ENCODE measurements at regions not wholly inside any gene's neighbourhood (a gene's known extent, or its start where the extent isn't known, plus 50 kb on each side); places are given as distances from the start of the nearest gene placed in this dataset.

GRCh38 chr4:35836596-35836995, 407.7 kb downstream of the ARAP2 start:
- DNase-seq (ENCODE audit: low read depth, low spot score): no peak
- in situ Hi-C loops (cut with HindIII; ENCODE audit: low sequenced_read_pairs): no loop called here
- no peak overlapping the region for H3K4me3 ChIP-seq (ENCODE audit: low read depth, low read length)
- TF ChIP-seq CTCF (IDR thresholded peaks at IDR 0.05; ENCODE audit: low read depth, low read length): no peak

GRCh38 chr4:35867057-35867456, 377.3 kb downstream of the ARAP2 start:
- no peak for TF ChIP-seq CTCF (IDR thresholded peaks at IDR 0.05; ENCODE audit: low read depth, low read length)
- in situ Hi-C loops (cut with HindIII; ENCODE audit: low sequenced_read_pairs): no loop called here
- peak; percentile 1 for DNase-seq (ENCODE audit: low read depth, low spot score)
- no peak overlapping the region for H3K4me3 ChIP-seq (ENCODE audit: low read depth, low read length)

DNA sequence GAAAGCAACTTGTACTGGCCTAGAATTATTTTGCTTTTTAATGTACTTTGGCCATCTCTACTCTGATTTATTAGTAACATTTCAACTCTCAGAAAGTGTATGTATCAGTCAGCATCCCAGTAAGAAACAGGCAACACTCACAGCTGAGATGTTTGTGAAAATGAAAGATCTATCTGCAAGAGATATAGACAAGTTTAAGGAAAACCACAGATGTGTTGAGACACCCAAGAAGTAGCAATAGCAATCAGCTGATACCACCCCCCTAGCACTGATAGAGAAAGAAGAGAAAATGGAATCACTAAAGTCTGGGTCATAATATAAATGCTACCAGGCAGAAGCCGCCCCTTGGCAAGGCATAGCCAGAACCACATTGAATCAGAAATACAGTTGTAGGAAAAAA, 372.0 kb downstream of the ARAP2 start:
- no peak for TF ChIP-seq CTCF (IDR thresholded peaks at IDR 0.05; ENCODE audit: low read depth, low read length)
- DNase-seq (ENCODE audit: low read depth, low spot score): no peak
- in situ Hi-C loops (cut with HindIII; ENCODE audit: low sequenced_read_pairs): no loop called here
- no peak overlapping the region for H3K4me3 ChIP-seq (ENCODE audit: low read depth, low read length)

DNA sequence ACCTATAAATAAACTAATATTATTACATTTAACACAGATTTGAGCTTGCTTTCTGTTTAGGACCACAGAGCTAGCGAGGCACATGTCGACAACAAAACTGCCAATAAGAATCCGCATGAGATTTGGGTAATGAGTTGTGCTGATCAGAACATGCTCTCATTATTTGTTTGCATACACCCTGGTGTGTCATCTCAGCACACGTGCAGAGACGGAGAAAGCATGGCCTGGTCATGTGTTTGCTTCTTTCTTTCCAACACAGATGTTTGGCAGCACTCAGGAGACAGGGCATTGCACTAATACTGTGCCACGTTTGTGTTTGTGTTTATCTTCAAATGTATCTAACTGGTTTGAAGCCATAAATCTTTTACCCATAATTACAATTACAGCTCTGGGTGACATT, 364.8 kb downstream of the ARAP2 start:
- TF ChIP-seq CTCF (IDR thresholded peaks at IDR 0.05; ENCODE audit: low read depth, low read length): no peak
- H3K4me3 ChIP-seq (ENCODE audit: low read depth, low read length): no peak overlapping the region
- in situ Hi-C loops (cut with HindIII; ENCODE audit: low sequenced_read_pairs): no loop called here
- DNase-seq (ENCODE audit: low read depth, low spot score): no peak

DNA sequence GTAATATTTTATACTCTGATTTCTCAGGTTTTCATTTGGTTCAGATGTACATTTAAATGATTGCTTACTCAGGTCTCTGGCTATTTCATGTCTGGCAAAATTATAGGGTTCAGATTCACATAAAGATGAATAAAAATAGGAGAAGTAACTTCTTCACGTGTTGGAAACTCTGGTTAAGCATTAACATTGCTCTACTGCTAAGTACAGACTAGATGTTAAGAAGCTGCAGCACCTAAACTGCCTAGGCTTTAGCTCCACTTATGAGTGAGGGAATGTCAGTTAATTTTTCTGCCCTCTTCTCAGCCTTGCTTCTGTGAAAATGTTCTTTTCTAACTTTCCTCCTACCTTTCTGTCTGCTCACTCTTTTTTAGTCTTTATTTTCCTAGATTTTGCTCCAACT, 361.2 kb downstream of the ARAP2 start:
- in situ Hi-C loops (cut with HindIII; ENCODE audit: low sequenced_read_pairs): no loop called here
- no peak for DNase-seq (ENCODE audit: low read depth, low spot score)
- H3K4me3 ChIP-seq (ENCODE audit: low read depth, low read length): no peak overlapping the region
- TF ChIP-seq CTCF (IDR thresholded peaks at IDR 0.05; ENCODE audit: low read depth, low read length): no peak

- no peak for DNase-seq (ENCODE audit: low read depth, low spot score)
- in situ Hi-C loops (cut with HindIII; ENCODE audit: low sequenced_read_pairs): no loop called here
- TF ChIP-seq CTCF (IDR thresholded peaks at IDR 0.05; ENCODE audit: low read depth, low read length): no peak
- no peak overlapping the region for H3K4me3 ChIP-seq (ENCODE audit: low read depth, low read length)
Measured at GRCh38 chr4:35884714-35885480, 359.4 kb downstream of the ARAP2 start.

Measured in astrocyte of the spinal cord (primary cell).